Dendritic cell treated with granulocyte-macrophage colony-stimulating factor and Interleukin-4, amounts not matched to agents 40 ng/mL and 50 ng/mL, for 4 days (primary cell): ENCODE measurements at regions not wholly inside any gene's neighbourhood (a gene's known extent, or its start where the extent isn't known, plus 50 kb on each side); places are given as distances from the start of the nearest gene placed in this dataset.

Source experiments
- H3K27ac Mint-ChIP-seq: one replicate; pipeline ENCODE4 v1.8.0; 2022; ENCODE audit warnings: mild to moderate bottlenecking, mixed read lengths
- H3K27me3 Mint-ChIP-seq: one replicate; pipeline ENCODE4 v1.8.0; 2022; ENCODE audit warnings: mild to moderate bottlenecking, mixed read lengths
- H3K36me3 Mint-ChIP-seq: one replicate; pipeline ENCODE4 v1.8.0; 2022; ENCODE audit warnings: low read depth, mixed read lengths
- H3K4me1 Mint-ChIP-seq: one replicate; pipeline ENCODE4 v1.8.0; 2022; ENCODE audit warnings: low read depth, mixed read lengths
- H3K4me3 Mint-ChIP-seq: one replicate; pipeline ENCODE4 v1.8.0; 2022; ENCODE audit warnings: mild to moderate bottlenecking, moderate library complexity, mixed read lengths
- H3K9me3 Mint-ChIP-seq: one replicate; pipeline ENCODE4 v1.8.0; 2022; ENCODE audit warnings: mixed read lengths
- intact Hi-C: fragments of 100-400 bp; cut with micrococcal nuclease; formaldehyde crosslinking; loops from one replicate; pipeline ENCODE4 v1.15.0; 2022

DNA sequence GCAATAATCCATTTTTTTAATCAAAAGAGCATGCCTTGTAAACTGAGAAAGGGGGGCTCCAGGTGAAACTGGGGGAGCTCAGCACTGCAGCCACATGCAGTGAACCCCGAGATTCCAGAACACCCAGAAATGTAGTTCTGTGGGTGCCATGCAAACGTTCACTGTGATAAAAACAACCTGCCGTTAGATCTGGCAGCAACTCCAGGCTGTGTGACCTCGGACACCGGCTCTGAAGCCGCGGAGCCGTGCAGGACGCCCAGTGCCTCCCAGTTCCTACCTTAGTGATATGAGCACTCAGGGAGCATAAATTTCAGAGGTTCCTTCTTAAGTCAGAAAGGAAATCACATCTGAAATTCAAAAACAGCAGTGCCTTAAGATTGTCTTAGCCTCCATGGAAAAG, 85.4 kb upstream of the THBS2 start:
- no peak overlapping the region for H3K27ac Mint-ChIP-seq
- intact Hi-C loops: no loop called here
- H3K27me3 Mint-ChIP-seq: peaks cover 6% of the 10 kb centered on the region
- no peak overlapping the region for H3K4me3 Mint-ChIP-seq
- no peaks in the 10 kb centered on the region for H3K4me1 Mint-ChIP-seq
- no peaks in the 10 kb centered on the region for H3K36me3 Mint-ChIP-seq
- H3K9me3 Mint-ChIP-seq: peaks cover 9% of the 10 kb centered on the region

- no peaks in the 10 kb centered on the region for H3K4me1 Mint-ChIP-seq
- no peak overlapping the region for H3K27ac Mint-ChIP-seq
- peaks cover 10% of the 10 kb centered on the region for H3K27me3 Mint-ChIP-seq
- H3K4me3 Mint-ChIP-seq: no peak overlapping the region
- H3K9me3 Mint-ChIP-seq: peaks cover 9% of the 10 kb centered on the region
- intact Hi-C loops: no loop called here
- H3K36me3 Mint-ChIP-seq: no peaks in the 10 kb centered on the region
Measured at GRCh38 chr6:169337886-169338445, 84.3 kb upstream of the THBS2 start.

GRCh38 chr6:169335301-169335700, 81.7 kb upstream of the THBS2 start:
- no peak overlapping the region for H3K27ac Mint-ChIP-seq
- H3K4me3 Mint-ChIP-seq: no peak overlapping the region
- intact Hi-C loops: no loop called here
- peaks cover 12% of the 10 kb centered on the region for H3K27me3 Mint-ChIP-seq
- H3K36me3 Mint-ChIP-seq: no peaks in the 10 kb centered on the region
- no peaks in the 10 kb centered on the region for H3K9me3 Mint-ChIP-seq
- H3K4me1 Mint-ChIP-seq: no peaks in the 10 kb centered on the region

DNA sequence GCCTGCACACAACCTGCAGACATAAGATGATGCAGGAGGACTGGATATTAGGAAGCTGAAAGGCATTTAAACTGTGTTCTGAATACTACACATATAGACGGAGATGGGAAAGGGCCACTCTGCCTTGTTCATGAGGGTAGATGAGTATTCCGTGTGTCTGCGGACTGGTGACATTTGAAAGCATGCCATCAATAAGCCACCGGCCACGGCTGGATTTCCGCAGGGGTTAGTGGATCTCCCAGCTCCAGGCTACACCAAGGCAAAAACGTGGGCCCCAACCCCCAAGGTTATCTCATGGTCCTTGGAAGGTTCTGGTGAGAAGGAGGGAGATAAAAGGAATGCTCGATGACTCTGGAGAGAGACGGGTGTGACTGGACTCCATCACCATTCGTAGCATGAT, 78.6 kb upstream of the THBS2 start:
- H3K27ac Mint-ChIP-seq: no peak overlapping the region
- H3K9me3 Mint-ChIP-seq: no peaks in the 10 kb centered on the region
- no peak overlapping the region for H3K4me3 Mint-ChIP-seq
- peaks cover 9% of the 10 kb centered on the region for H3K27me3 Mint-ChIP-seq
- H3K4me1 Mint-ChIP-seq: no peaks in the 10 kb centered on the region
- no peaks in the 10 kb centered on the region for H3K36me3 Mint-ChIP-seq
- intact Hi-C loops: no loop called here

DNA sequence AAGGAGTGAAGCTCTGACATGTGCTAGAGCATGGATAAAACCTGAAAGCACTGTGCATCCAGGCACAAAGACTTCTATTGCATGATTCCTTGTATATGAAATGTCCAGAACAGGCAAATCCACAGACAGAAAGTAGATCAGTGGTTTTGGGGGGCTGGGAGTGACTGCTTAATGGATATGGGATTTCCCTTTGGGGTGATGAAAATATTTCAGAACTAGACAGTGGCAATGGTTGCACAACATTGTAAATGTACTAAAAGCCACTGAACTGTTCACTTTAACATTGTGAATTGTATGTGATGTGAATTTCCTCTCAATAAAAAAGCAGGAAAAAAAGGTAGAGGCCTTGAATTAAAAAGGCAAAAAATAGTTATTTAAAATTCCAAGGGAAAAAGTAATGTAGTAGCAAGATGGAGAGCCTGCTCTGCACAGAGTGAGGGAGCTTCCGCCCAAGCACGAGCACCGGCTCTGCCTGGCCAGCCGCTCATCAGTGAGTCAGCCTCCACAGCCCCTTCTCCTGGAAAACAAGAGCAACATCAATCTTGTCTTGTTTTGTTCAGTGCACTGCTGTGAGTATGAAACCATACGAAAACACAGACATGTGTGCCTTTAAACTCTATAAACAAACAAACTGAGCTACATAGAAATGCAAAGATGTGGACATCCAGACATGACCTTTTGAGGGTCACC, 74.6 kb upstream of the THBS2 start:
- intact Hi-C loops: loop anchor here (5.0 kb wide), 2 partner anchors 371 to 431 kb away; no protein-coding TSS in a partner anchor
- Mint-ChIP-seq H3K27me3 (peaks cover 4% of the 10 kb centered on the region), H3K4me3 (no peak overlapping the region), H3K9me3 (peaks cover 6% of the 10 kb centered on the region), H3K27ac (no peak overlapping the region), H3K4me1 (peaks cover 5% of the 10 kb centered on the region), H3K36me3 (no peaks in the 10 kb centered on the region)

- intact Hi-C loops: loop anchor here (5.0 kb wide), 2 partner anchors 369 to 429 kb away; no protein-coding TSS in a partner anchor
Measured at GRCh38 chr6:169326067-169326799, 72.6 kb upstream of the THBS2 start.

DNA sequence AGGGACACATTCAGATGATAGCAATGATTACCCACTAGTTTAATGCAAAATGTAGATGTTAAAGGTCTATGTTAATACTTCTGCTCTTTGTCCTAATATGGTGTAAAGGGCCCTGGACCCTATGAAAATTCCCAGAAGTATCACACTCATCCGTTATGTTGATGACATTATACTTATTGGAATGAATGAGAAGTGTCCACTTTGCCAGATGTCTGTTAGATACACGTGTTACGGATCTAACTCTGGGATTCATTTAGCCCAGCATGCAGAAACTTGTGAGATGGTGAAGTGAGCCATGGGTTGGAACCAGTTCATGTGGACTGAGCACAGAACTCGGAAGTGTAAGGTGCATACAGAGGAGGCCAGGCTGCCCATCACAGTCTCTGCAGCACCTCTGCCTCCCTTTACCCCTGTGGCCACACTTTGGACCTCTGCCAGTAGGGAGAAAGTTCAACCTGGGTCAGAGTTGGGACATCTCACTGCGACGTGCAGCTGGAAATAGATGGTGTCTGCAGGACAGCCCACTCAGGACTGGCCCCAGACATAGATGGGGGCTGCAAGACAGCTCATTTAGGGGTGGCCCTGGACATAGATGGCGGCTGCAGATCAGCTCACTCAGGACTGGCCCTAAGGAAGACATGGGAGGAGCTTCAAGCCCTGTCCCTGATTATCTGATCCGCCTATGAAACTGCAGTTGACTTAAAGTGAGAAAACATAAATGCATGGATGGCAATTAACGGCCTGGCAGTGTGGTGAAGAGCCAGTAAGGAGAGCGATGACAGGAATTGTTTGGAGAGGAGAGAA, 71.2 kb upstream of the THBS2 start:
- Mint-ChIP-seq H3K36me3 (no peaks in the 10 kb centered on the region), H3K4me1 (peaks cover 11% of the 10 kb centered on the region), H3K27ac (no peak overlapping the region), H3K27me3 (no peaks in the 10 kb centered on the region), H3K4me3 (no peak overlapping the region), H3K9me3 (peaks cover 6% of the 10 kb centered on the region)
- intact Hi-C loops: loop anchor here (5.0 kb wide), 2 partner anchors 368 to 428 kb away; no protein-coding TSS in a partner anchor

More at GRCh38 chr6:169326067-169326799, 72.6 kb upstream of the THBS2 start:
- no peak overlapping the region for H3K4me3 Mint-ChIP-seq
- H3K27ac Mint-ChIP-seq: no peak overlapping the region
- H3K36me3 Mint-ChIP-seq: no peaks in the 10 kb centered on the region
- H3K27me3 Mint-ChIP-seq: peaks cover 2% of the 10 kb centered on the region
- peaks cover 10% of the 10 kb centered on the region for H3K4me1 Mint-ChIP-seq
- peaks cover 6% of the 10 kb centered on the region for H3K9me3 Mint-ChIP-seq

GRCh38 chr6:169324086-169324485, 70.4 kb upstream of the THBS2 start:
- Mint-ChIP-seq H3K4me3 (no peak overlapping the region), H3K36me3 (no peaks in the 10 kb centered on the region), H3K27me3 (no peaks in the 10 kb centered on the region), H3K27ac (no peak overlapping the region), H3K9me3 (peaks cover 6% of the 10 kb centered on the region), H3K4me1 (peaks cover 11% of the 10 kb centered on the region)
- intact Hi-C loops: no loop called here

DNA sequence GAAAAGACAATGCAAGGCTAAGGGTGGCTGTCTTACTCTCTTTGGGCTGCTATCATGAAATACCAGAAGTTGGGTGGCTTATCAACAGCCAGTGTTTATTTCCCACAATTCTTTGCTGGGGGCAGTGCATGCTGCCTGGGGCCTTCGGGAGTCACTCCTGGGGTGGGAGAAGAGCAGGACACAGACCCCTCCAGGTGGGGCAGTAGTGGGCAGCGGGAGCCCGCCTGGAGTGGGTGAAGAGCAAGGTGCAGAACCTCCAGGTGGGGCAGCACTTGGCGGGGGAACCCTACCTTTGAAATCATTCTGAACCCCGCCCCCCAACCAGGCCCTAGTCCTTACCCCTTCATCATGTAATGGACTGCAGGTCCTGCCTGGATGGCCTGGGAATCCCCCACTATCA, 69.6 kb upstream of the THBS2 start:
- peaks cover 6% of the 10 kb centered on the region for H3K9me3 Mint-ChIP-seq

GRCh38 chr6:169321546-169321945, 67.9 kb upstream of the THBS2 start:
- Mint-ChIP-seq H3K4me3 (no peak overlapping the region), H3K27ac (no peak overlapping the region), H3K27me3 (no peaks in the 10 kb centered on the region), H3K9me3 (peaks cover 6% of the 10 kb centered on the region), H3K4me1 (peaks cover 11% of the 10 kb centered on the region), H3K36me3 (no peaks in the 10 kb centered on the region)
- intact Hi-C loops: no loop called here

More for the DNA sequence above, 69.6 kb upstream of the THBS2 start:
- Mint-ChIP-seq H3K27me3 (no peaks in the 10 kb centered on the region), H3K4me3 (no peak overlapping the region), H3K27ac (no peak overlapping the region), H3K4me1 (peaks cover 11% of the 10 kb centered on the region), H3K36me3 (no peaks in the 10 kb centered on the region)
- intact Hi-C loops: no loop called here

DNA sequence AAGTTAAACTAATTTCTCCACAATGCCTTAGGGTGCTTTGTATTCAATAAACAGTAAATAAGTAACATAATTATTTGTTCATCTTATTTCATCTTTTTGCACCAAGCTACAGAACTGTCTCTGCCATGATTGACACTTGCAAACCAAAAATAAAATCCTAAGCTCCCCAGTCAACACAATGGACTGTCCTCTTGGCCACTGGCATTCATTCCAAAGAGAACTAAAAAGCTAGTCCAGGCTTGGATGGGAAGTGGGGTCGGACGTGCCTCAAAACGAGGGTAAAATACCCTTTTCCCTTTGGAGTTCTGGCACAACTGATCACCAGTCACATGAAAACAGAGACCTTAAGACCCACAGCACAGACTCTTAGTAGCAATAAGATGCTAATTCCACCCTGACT, 66.4 kb upstream of the THBS2 start:
- Mint-ChIP-seq H3K36me3 (no peaks in the 10 kb centered on the region), H3K9me3 (peaks cover 6% of the 10 kb centered on the region), H3K27me3 (no peaks in the 10 kb centered on the region), H3K4me3 (no peak overlapping the region), H3K4me1 (peaks cover 11% of the 10 kb centered on the region), H3K27ac (no peak overlapping the region)
- intact Hi-C loops: no loop called here

- intact Hi-C loops: no loop called here
- Mint-ChIP-seq H3K36me3 (no peaks in the 10 kb centered on the region), H3K4me3 (no peak overlapping the region), H3K9me3 (no peaks in the 10 kb centered on the region), H3K27ac (no peak overlapping the region), H3K27me3 (no peaks in the 10 kb centered on the region), H3K4me1 (peaks cover 6% of the 10 kb centered on the region)
Measured at GRCh38 chr6:169317441-169318202, 64.0 kb upstream of the THBS2 start.

DNA sequence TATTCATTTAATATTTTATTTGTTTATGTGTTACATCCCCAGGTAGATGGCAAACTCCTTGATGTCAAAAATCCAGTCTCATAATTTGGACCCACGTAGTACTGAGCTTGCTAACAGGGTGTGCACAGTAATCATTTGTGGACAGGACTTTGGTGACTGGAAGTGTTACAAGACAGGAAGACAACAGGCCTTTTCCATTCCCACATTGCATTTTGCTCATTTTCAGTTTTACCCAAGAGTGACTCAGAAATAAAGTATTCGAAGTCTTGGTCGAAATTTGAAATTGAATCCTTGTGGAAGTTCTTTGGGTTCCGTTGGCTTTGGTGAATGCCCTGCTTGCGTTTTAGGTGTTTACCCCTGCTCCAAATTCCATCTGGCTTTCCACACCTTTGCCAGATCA, 63.0 kb upstream of the THBS2 start:
- Mint-ChIP-seq H3K9me3 (no peaks in the 10 kb centered on the region), H3K4me1 (peaks cover 5% of the 10 kb centered on the region), H3K36me3 (no peaks in the 10 kb centered on the region), H3K4me3 (no peak overlapping the region), H3K27ac (no peak overlapping the region), H3K27me3 (no peaks in the 10 kb centered on the region)
- intact Hi-C loops: no loop called here
